H1 (cell line): ENCODE measurements at regions not wholly inside any gene's neighbourhood (a gene's known extent, or its start where the extent isn't known, plus 50 kb on each side); places are given as distances from the start of the nearest gene placed in this dataset.

Experiments
- CTCF ChIA-PET: fragments of 300-600 bp; sonication (Branson Sonifier 250); formaldehyde crosslinking; loops from one replicate; lab custom pipeline; 2021; ENCODE audit not compliant: partially characterized antibody; lab: Charles Lee
- POLR2A ChIA-PET: fragments of 300-600 bp; sonication (Branson Sonifier 250); formaldehyde crosslinking; loops from one replicate; lab custom pipeline; 2021; ENCODE audit warnings: inconsistent platforms; ENCODE audit not compliant: partially characterized antibody; lab: Charles Lee
- DNase-seq, 2 experiments: peaks; one replicate each; pipeline versions ENCODE4 v3.0.0 to v3.0.0-alpha.2; 2010 to 2022; ENCODE audit warnings: low spot score in 2 of 2, low read depth in 1 of 2, mixed read lengths in 1 of 2
- FAIRE-seq: peaks from 2 replicates; lab custom pipeline; 2011; peaks lifted over from hg19 to GRCh38; lab: Jason Lieb, UNC
- H2AFZ ChIP-seq: 2 replicates; pipeline ENCODE4 v1.8.1; 2012; ENCODE audit warnings: low read length, inconsistent platforms
- H2AK5ac ChIP-seq: 2 replicates; pipeline ENCODE4 v1.6.1; 2013; ENCODE audit warnings: low read depth, low read length
- H2BK120ac ChIP-seq: replicated peaks from 2 replicates; pipeline ENCODE3; 2013; ENCODE audit warnings: low read depth, low read length, inconsistent platforms
- H2BK12ac ChIP-seq: 2 replicates; pipeline ENCODE4 v1.6.1; 2013; ENCODE audit warnings: low read depth, low read length
- H2BK15ac ChIP-seq: 2 replicates; pipeline ENCODE4 v1.6.1; 2013; ENCODE audit warnings: low read length
- H2BK20ac ChIP-seq: 2 replicates; pipeline ENCODE4 v1.6.1; 2013; ENCODE audit warnings: low read length
- H2BK5ac ChIP-seq: 2 replicates; pipeline ENCODE4 v1.6.1; 2013; ENCODE audit warnings: low read depth, low read length
- H3K14ac ChIP-seq: 2 replicates; pipeline ENCODE4 v1.6.1; 2013; ENCODE audit warnings: inconsistent platforms; ENCODE audit not compliant: insufficient read length
- H3K18ac ChIP-seq: 2 replicates; pipeline ENCODE4 v1.6.1; 2013; ENCODE audit warnings: low read length; ENCODE audit errors: extremely low read depth
- H3K23ac ChIP-seq: 2 replicates; pipeline ENCODE4 v1.6.1; 2013; ENCODE audit warnings: inconsistent platforms; ENCODE audit not compliant: insufficient read length
- H3K23me2 ChIP-seq: 2 replicates; pipeline ENCODE4 v1.6.1; 2013; ENCODE audit warnings: low read depth, low read length
- H3K27ac ChIP-seq: 2 replicates; pipeline ENCODE4 v1.6.1; 2011; ENCODE audit warnings: low read depth, low read length, inconsistent platforms
- H3K27me3 ChIP-seq, 4 experiments: replicated peaks in 1 of 4; 1 replicate in 1 of 4; 2 replicates in 3 of 4; pipeline versions ENCODE4 v1.6.1 to v1.8.1; 2011 to 2013; ENCODE audit warnings: low read length in 3 of 4, mild to moderate bottlenecking in 3 of 4, inconsistent platforms in 2 of 4, mixed read lengths in 2 of 4, moderate library complexity in 1 of 4; ENCODE audit not compliant: control insufficient read depth in 3 of 4, insufficient read depth in 3 of 4; ENCODE audit errors: extremely low read depth in 1 of 4
- H3K36me3 ChIP-seq, 4 experiments: 2 replicates each; pipeline versions ENCODE4 v1.6.1 to v1.8.1; 2011 to 2013; ENCODE audit warnings: mild to moderate bottlenecking in 4 of 4, low read length in 3 of 4, moderate library complexity in 2 of 4, control low read depth in 1 of 4, inconsistent platforms in 1 of 4; ENCODE audit not compliant: insufficient read depth in 4 of 4, control insufficient read depth in 2 of 4
- H3K4ac ChIP-seq: replicated peaks from 2 replicates; pipeline ENCODE3; 2013; ENCODE audit warnings: low read length, low read depth, mixed read lengths, inconsistent platforms; ENCODE audit not compliant: insufficient read length
- H3K4me1 ChIP-seq, 4 experiments: replicated peaks in 1 of 4; 1 replicate in 1 of 4; 2 replicates in 3 of 4; pipeline versions ENCODE4 v1.6.1 to v1.8.1; 2011 to 2013; ENCODE audit warnings: low read length in 3 of 4, inconsistent platforms in 2 of 4, mixed read lengths in 1 of 4; ENCODE audit not compliant: insufficient read depth in 4 of 4, control insufficient read depth in 3 of 4
- H3K4me2 ChIP-seq, 2 experiments: 2 replicates each; pipeline versions ENCODE4 v1.6.1 to v1.8.1; 2011 to 2013; ENCODE audit warnings: low read depth in 2 of 2, low read length in 2 of 2, control low read depth in 1 of 2, inconsistent platforms in 1 of 2, mild to moderate bottlenecking in 1 of 2; ENCODE audit not compliant: insufficient read depth in 1 of 2
- H3K4me3 ChIP-seq, 4 experiments: fragments of 200-600, 300-600 bp in 1 of 4; sonication (generic), shearing (Covaris generic), sonication (Bioruptor Twin) in 1 of 4; 2 replicates each; pipeline versions ENCODE4 v1.5.1 to v1.8.1; 2011 to 2016; ENCODE audit warnings: low read length in 4 of 4, low read depth in 3 of 4, control low read depth in 2 of 4, inconsistent platforms in 2 of 4, mild to moderate bottlenecking in 2 of 4, mixed read lengths in 1 of 4, moderate library complexity in 1 of 4; ENCODE audit not compliant: insufficient read depth in 2 of 4; ENCODE audit errors: extremely low read depth in 1 of 4
- H3K56ac ChIP-seq: replicated peaks from 2 replicates; pipeline ENCODE3; 2013; ENCODE audit warnings: low read depth, mild to moderate bottlenecking, mixed read lengths, low read length, inconsistent platforms; ENCODE audit not compliant: insufficient read length
- H3K79me1 ChIP-seq: 2 replicates; pipeline ENCODE4 v1.6.1; 2013; ENCODE audit warnings: low read depth, low read length, control low read depth
- H3K79me2 ChIP-seq, 2 experiments: 2 replicates each; pipeline versions ENCODE4 v1.6.1 to v1.8.1; 2012 to 2013; ENCODE audit warnings: low read length in 2 of 2, mild to moderate bottlenecking in 2 of 2, inconsistent platforms in 1 of 2; ENCODE audit not compliant: insufficient read depth in 2 of 2, control insufficient read depth in 1 of 2
- H3K9ac ChIP-seq, 4 experiments: replicated peaks in 1 of 4; 1 replicate in 1 of 4; 2 replicates in 3 of 4; pipeline versions ENCODE4 v1.6.1 to v1.8.1; 2011 to 2013; ENCODE audit warnings: low read depth in 3 of 4, low read length in 3 of 4, control low read depth in 2 of 4, mild to moderate bottlenecking in 2 of 4, moderate library complexity in 2 of 4, inconsistent platforms in 1 of 4; ENCODE audit errors: extremely low read depth in 1 of 4
- H3K9me3 ChIP-seq, 2 experiments: 2 replicates each; pipeline versions ENCODE4 v1.6.1 to v1.8.1; 2012 to 2013; ENCODE audit warnings: mild to moderate bottlenecking in 2 of 2, moderate library complexity in 2 of 2, control low read depth in 1 of 2, inconsistent platforms in 1 of 2, low read depth in 1 of 2, low read length in 1 of 2, mixed read lengths in 1 of 2; ENCODE audit not compliant: insufficient read depth in 2 of 2
- H4K20me1 ChIP-seq, 2 experiments: replicated peaks in 1 of 2; 2 replicates each; pipeline versions ENCODE3 to v1.8.1; 2011 to 2013; ENCODE audit warnings: inconsistent platforms in 2 of 2, low read length in 2 of 2, mild to moderate bottlenecking in 1 of 2; ENCODE audit not compliant: insufficient read depth in 2 of 2, control insufficient read depth in 1 of 2
- H4K5ac ChIP-seq: 2 replicates; pipeline ENCODE4 v1.6.1; 2013; ENCODE audit warnings: low read length, low read depth, mixed read lengths, inconsistent platforms; ENCODE audit not compliant: insufficient read length
- H4K8ac ChIP-seq: 2 replicates; pipeline ENCODE4 v1.8.0; 2013; ENCODE audit warnings: mild to moderate bottlenecking, moderate library complexity, low read length, inconsistent platforms; ENCODE audit not compliant: insufficient read depth; ENCODE audit errors: extremely low read depth
- H4K91ac ChIP-seq: replicated peaks from 2 replicates; pipeline ENCODE3; 2013; ENCODE audit warnings: low read length, mixed read lengths, inconsistent platforms; ENCODE audit not compliant: insufficient read length
- CHD1 ChIP-seq: IDR thresholded peaks from 2 replicates; pipeline ENCODE4 v1.6.1; 2012; ENCODE audit warnings: low read depth, low read length, improper control_type of control experiment
- HDAC2 ChIP-seq, 2 experiments: fragments of 300-600 bp in 1 of 2; sonication (generic) in 1 of 2; IDR thresholded peaks; 2 replicates each; pipeline ENCODE4 v1.6.1; 2011 to 2012; ENCODE audit warnings: low read depth in 2 of 2, low read length in 2 of 2, mild to moderate bottlenecking in 2 of 2, moderate library complexity in 2 of 2, borderline replicate concordance in 1 of 2, inconsistent platforms in 1 of 2
- JUN ChIP-seq: IDR thresholded peaks from 2 replicates; pipeline ENCODE4 v1.6.1; 2011; ENCODE audit warnings: low read depth, mild to moderate bottlenecking, improper control_type of control experiment, low read length
- KDM4A ChIP-seq: IDR thresholded peaks from one replicate; pipeline ENCODE4 v1.7.1; 2012; ENCODE audit warnings: low read depth, mild to moderate bottlenecking, moderate library complexity, low read length, inconsistent platforms; ENCODE audit not compliant: severe bottlenecking
- MAFK ChIP-seq: IDR thresholded peaks from 2 replicates; pipeline ENCODE4 v1.6.1; 2012; ENCODE audit warnings: low read depth, mild to moderate bottlenecking, improper control_type of control experiment, low read length
- PHF8 ChIP-seq: fragments of 200-600 bp; sonication (generic); conservative IDR thresholded peaks from 2 replicates; pipeline ENCODE4 v1.7.1; 2012; ENCODE audit warnings: low read depth, mild to moderate bottlenecking, inconsistent platforms, low read length, moderate library complexity
- POU5F1 ChIP-seq: IDR thresholded peaks from 2 replicates; pipeline ENCODE4 v1.6.1; 2011; ENCODE audit warnings: low read depth, mild to moderate bottlenecking, low read length, moderate library complexity
- SIN3A ChIP-seq, 2 experiments: IDR thresholded peaks in 1 of 2; conservative IDR thresholded peaks in 1 of 2; 2 replicates each; pipeline ENCODE4 v1.6.1; 2011 to 2012; ENCODE audit warnings: low read length in 2 of 2, improper control_type of control experiment in 1 of 2, low read depth in 1 of 2, mild to moderate bottlenecking in 1 of 2
- TAF1 ChIP-seq: IDR thresholded peaks from 2 replicates; pipeline ENCODE4 v1.6.1; 2011; ENCODE audit warnings: mild to moderate bottlenecking, low read depth, low read length
- TAF7 ChIP-seq: optimal IDR thresholded peaks from 2 replicates; pipeline ENCODE3; 2011; ENCODE audit warnings: low read depth, mild to moderate bottlenecking, inconsistent platforms, low read length, moderate library complexity, borderline replicate concordance
- TEAD4 ChIP-seq: IDR thresholded peaks from 2 replicates; pipeline ENCODE4 v1.6.1; 2012; ENCODE audit warnings: low read depth, low read length, inconsistent platforms, mixed read lengths
- WGBS, 2 experiments: shearing (Covaris generic) in 1 of 2; methylation state at CpG; one replicate each; pipeline versions ENCODE4 v1.1.6 to v1.1.7; 2013 to 2015; ENCODE audit warnings: low lambda C conversion rate in 2 of 2, mixed read lengths in 2 of 2, inconsistent platforms in 1 of 2, low coverage in 1 of 2, missing lambda C conversion rate in 1 of 2; ENCODE audit not compliant: insufficient replicate concordance in 2 of 2, insufficient coverage in 1 of 2, insufficient read length in 1 of 2; ENCODE audit errors: extremely low coverage in 1 of 2, missing lambda C conversion rate in 1 of 2; 5-methylcytosine and 5-hydroxymethylcytosine counted together
- TF ChIP-seq, protein P1 (sequence below): IDR thresholded peaks from 2 replicates; pipeline ENCODE4 v1.6.1; 2011; ENCODE audit warnings: low read length, improper control_type of control experiment
- TF ChIP-seq, protein P2 (sequence below): IDR thresholded peaks from 2 replicates; pipeline ENCODE4 v1.6.1; 2012; ENCODE audit warnings: inconsistent platforms

DNA sequence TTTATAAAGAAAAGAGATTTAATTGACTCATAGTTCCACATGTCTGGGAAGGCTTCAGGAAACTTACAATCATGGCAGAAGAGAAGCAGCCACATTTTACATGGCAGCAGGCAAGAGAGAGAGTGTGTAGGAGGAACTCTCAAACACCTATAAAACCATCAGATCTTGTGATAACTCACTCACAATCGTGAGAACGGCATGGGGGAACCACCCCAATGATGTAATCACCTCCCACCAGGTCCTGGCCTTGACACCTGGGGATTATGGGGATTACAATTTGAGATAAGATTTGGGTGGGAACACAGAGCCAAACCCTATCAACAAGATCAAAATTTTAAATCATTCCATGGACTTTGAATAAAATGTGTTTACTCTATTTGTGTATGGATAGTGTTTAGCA lies 575.6 kb downstream of the ADCYAP1 start:
- WGBS, 2 experiments, result 100% methylated on average over 2 of the region's 2 CpGs; no CpG with 5 or more reads in 1 of the 2 experiments
- H4K5ac ChIP-seq, result no peak overlapping the region
- H2BK15ac ChIP-seq, result no peak overlapping the region
- H3K4ac ChIP-seq, result no peak overlapping the region
- H4K8ac ChIP-seq, result no peak overlapping the region
- H3K79me1 ChIP-seq, result no peaks in the 10 kb centered on the region
- no peaks in the 10 kb centered on the region for H3K36me3 ChIP-seq
- no peak overlapping the region for H4K91ac ChIP-seq
- H3K79me2 ChIP-seq, result no peaks in the 10 kb centered on the region
- no peak overlapping the region for H3K14ac ChIP-seq
- H4K20me1 ChIP-seq, result peaks cover 0 to 1% of the 10 kb centered on the region in 2 experiments
- 0 out of 2 replicates have a peak overlapping the region, but pooled peaks have one; percentile 35 for H2AFZ ChIP-seq
- no peak overlapping the region for H3K4me3 ChIP-seq
- no peak overlapping the region for H3K27ac ChIP-seq
- H3K4me1 ChIP-seq, result no peaks in the 10 kb centered on the region
- ChIA-PET CTCF (no interaction called here), POLR2A (no interaction called here)
- no peak overlapping the region for H3K4me2 ChIP-seq
- no peak overlapping the region for H2BK5ac ChIP-seq
- no peak overlapping the region for H3K56ac ChIP-seq
- no peak overlapping the region for H2BK20ac ChIP-seq
- no peak overlapping the region for H2AK5ac ChIP-seq
- no peaks in the 10 kb centered on the region for H3K9me3 ChIP-seq
- H3K23me2 ChIP-seq, result no peaks in the 10 kb centered on the region; the same call in 1 of the 2 replicates
- no peak for FAIRE-seq
- DNase-seq, result no peak
- H3K27me3 ChIP-seq, result no peaks in the 10 kb centered on the region
- no peak overlapping the region for H3K9ac ChIP-seq
- no peak overlapping the region for H2BK12ac ChIP-seq
- no peak overlapping the region for H3K23ac ChIP-seq
- H2BK120ac ChIP-seq, result no peak overlapping the region
- H3K18ac ChIP-seq, result no peak overlapping the region
- TF ChIP-seq MAFK, result no peak
- no peak for TF ChIP-seq TAF7
- no peak for TF ChIP-seq CHD1
- TF ChIP-seq TAF1, result no peak
- no peak for TF ChIP-seq POU5F1
- no peak for TF ChIP-seq HDAC2 (IDR thresholded peaks at IDR 0.05; ENCODE audit: borderline replicate concordance in 1 of 2, low read depth in 2 of 2, low read length in 2 of 2)
- TF ChIP-seq, protein P1, sequence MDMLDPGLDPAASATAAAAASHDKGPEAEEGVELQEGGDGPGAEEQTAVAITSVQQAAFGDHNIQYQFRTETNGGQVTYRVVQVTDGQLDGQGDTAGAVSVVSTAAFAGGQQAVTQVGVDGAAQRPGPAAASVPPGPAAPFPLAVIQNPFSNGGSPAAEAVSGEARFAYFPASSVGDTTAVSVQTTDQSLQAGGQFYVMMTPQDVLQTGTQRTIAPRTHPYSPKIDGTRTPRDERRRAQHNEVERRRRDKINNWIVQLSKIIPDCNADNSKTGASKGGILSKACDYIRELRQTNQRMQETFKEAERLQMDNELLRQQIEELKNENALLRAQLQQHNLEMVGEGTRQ, result no peak
- no peak for TF ChIP-seq SIN3A (conservative IDR thresholded peaks at IDR 0.05 in 1 of 2, IDR thresholded peaks at IDR 0.05 in 1 of 2; ENCODE audit: low read depth in 1 of 2, low read length in 2 of 2)
- TF ChIP-seq, protein P2, sequence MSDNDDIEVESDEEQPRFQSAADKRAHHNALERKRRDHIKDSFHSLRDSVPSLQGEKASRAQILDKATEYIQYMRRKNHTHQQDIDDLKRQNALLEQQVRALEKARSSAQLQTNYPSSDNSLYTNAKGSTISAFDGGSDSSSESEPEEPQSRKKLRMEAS, result no peak
- no peak for TF ChIP-seq TEAD4
- no peak for TF ChIP-seq JUN
- TF ChIP-seq KDM4A, result no peak
- TF ChIP-seq PHF8, result no peak
